GM23338 (cell line): ENCODE measurements at regions not wholly inside any gene's neighbourhood (a gene's known extent, or its start where the extent isn't known, plus 50 kb on each side); places are given as distances from the start of the nearest gene placed in this dataset.

Experiments used
- ATAC-seq: fragments of 200-7000 bp; cut with Tn5 transposase; 3 replicates; pipeline ENCODE4 v1.9.1; 2020
- DNase-seq: peaks from one replicate; pipeline ENCODE4 v3.0.0-alpha.2; 2015; ENCODE audit warnings: low spot score
- H2AFZ ChIP-seq: fragments of 200-600 bp; sonication (generic); 2 replicates; pipeline ENCODE4 v1.8.0; 2016; ENCODE audit warnings: antibody characterized with exemption, mild to moderate bottlenecking, moderate library complexity
- H3F3A ChIP-seq: fragments of 200-600 bp; sonication (generic); replicated peaks from 2 replicates; pipeline ENCODE4 v1.8.0; 2017; ENCODE audit warnings: antibody characterized with exemption, mixed run types, low read depth
- H3K27ac ChIP-seq: fragments of 200-600 bp; sonication (generic); 2 replicates; pipeline ENCODE4 v1.6.1; 2016; ENCODE audit warnings: low read depth
- H3K27me3 ChIP-seq: fragments of 200-600 bp; sonication (generic); 2 replicates; pipeline ENCODE4 v1.8.0; 2016; ENCODE audit warnings: mild to moderate bottlenecking, mixed run types, moderate library complexity; ENCODE audit not compliant: insufficient read depth
- H3K36me3 ChIP-seq: fragments of 200-600 bp; sonication (generic); 2 replicates; pipeline ENCODE4 v1.8.0; 2016; ENCODE audit warnings: mild to moderate bottlenecking; ENCODE audit not compliant: insufficient read depth
- H3K4me1 ChIP-seq: fragments of 200-600 bp; sonication (generic); 2 replicates; pipeline ENCODE4 v1.8.0; 2016; ENCODE audit warnings: mild to moderate bottlenecking, moderate library complexity; ENCODE audit not compliant: insufficient read depth
- H3K4me2 ChIP-seq: fragments of 200-600 bp; sonication (generic); 2 replicates; pipeline ENCODE4 v1.7.1; 2017; ENCODE audit warnings: mixed run types
- H3K4me3 ChIP-seq: fragments of 200-600 bp; sonication (generic); 2 replicates; pipeline ENCODE4 v1.6.1; 2016; ENCODE audit warnings: mixed run types
- H3K79me2 ChIP-seq: fragments of 200-600 bp; sonication (generic); replicated peaks from 2 replicates; pipeline ENCODE4 v1.8.0; 2017; ENCODE audit warnings: mild to moderate bottlenecking; ENCODE audit not compliant: insufficient read depth
- H3K9me2 ChIP-seq: fragments of 200-600 bp; sonication (generic); 2 replicates; pipeline ENCODE4 v1.8.0; 2017; ENCODE audit not compliant: insufficient read depth
- H4K20me1 ChIP-seq: fragments of 200-600 bp; sonication (generic); replicated peaks from 2 replicates; pipeline ENCODE4 v1.8.0; 2017; ENCODE audit warnings: mild to moderate bottlenecking; ENCODE audit not compliant: insufficient read depth
- H3K27ac Mint-ChIP-seq: 2 replicates; pipeline ENCODE4 v1.8.0; 2020; ENCODE audit warnings: inconsistent platforms, mild to moderate bottlenecking, moderate library complexity, mixed read lengths
- H3K27me3 Mint-ChIP-seq: 3 replicates; pipeline ENCODE4 v1.8.0; 2022; ENCODE audit warnings: low read depth, mild to moderate bottlenecking, moderate library complexity, mixed read lengths, inconsistent platforms; ENCODE audit not compliant: insufficient read depth, poor library complexity
- H3K36me3 Mint-ChIP-seq: 3 replicates; pipeline ENCODE4 v1.8.0; 2021; ENCODE audit warnings: low read depth, mild to moderate bottlenecking, inconsistent platforms, moderate library complexity, mixed read lengths
- H3K4me1 Mint-ChIP-seq: 3 replicates; pipeline ENCODE4 v1.8.0; 2020; ENCODE audit warnings: mild to moderate bottlenecking, inconsistent platforms, mixed read lengths
- H3K4me3 Mint-ChIP-seq: 3 replicates; pipeline ENCODE4 v1.8.0; 2021; ENCODE audit warnings: moderate library complexity, mild to moderate bottlenecking, inconsistent platforms, mixed read lengths
- H3K9me3 Mint-ChIP-seq: 3 replicates; pipeline ENCODE4 v1.8.0; 2020; ENCODE audit warnings: moderate library complexity, mild to moderate bottlenecking, inconsistent platforms, mixed read lengths
- CREB1 ChIP-seq: fragments of 250-450 bp; sonication (Bioruptor Pico); IDR thresholded peaks from 2 replicates; pipeline ENCODE4 v1.5.0; 2020; ENCODE audit warnings: low read depth, mild to moderate bottlenecking, moderate library complexity
- EZH2 ChIP-seq: fragments of 200-600 bp; sonication (generic); IDR thresholded peaks from one replicate; pipeline ENCODE4 v1.8.0; 2017; ENCODE audit warnings: antibody characterized with exemption, mild to moderate bottlenecking, low read depth; ENCODE audit not compliant: unreplicated experiment
- EZH2phosphoT487 ChIP-seq: fragments of 200-600 bp; sonication (generic); IDR thresholded peaks from one replicate; pipeline ENCODE4 v1.8.1; 2018; ENCODE audit warnings: antibody characterized with exemption; ENCODE audit not compliant: unreplicated experiment
- JUNB ChIP-seq: IDR thresholded peaks from one replicate; pipeline ENCODE4 v1.6.1; 2016; ENCODE audit warnings: antibody characterized with exemption; ENCODE audit not compliant: unreplicated experiment
- NANOG ChIP-seq: IDR thresholded peaks from 2 replicates; pipeline ENCODE4 v1.6.1; 2016; ENCODE audit warnings: antibody characterized with exemption, borderline replicate concordance
- POLR2AphosphoS5 ChIP-seq: IDR thresholded peaks from 2 replicates; pipeline ENCODE4 v1.6.1; 2016; ENCODE audit warnings: antibody characterized with exemption, low read depth
- STAT1 ChIP-seq: IDR thresholded peaks from one replicate; pipeline ENCODE4 v1.6.1; 2016; ENCODE audit warnings: antibody characterized with exemption; ENCODE audit not compliant: unreplicated experiment
- ZNF114 ChIP-seq: fragments of 250-450 bp; sonication (Bioruptor Pico); IDR thresholded peaks from 2 replicates; pipeline ENCODE4 v1.5.0; 2020; ENCODE audit warnings: mild to moderate bottlenecking, moderate library complexity
- ZNF331 ChIP-seq: fragments of 250-450 bp; sonication (Bioruptor Pico); IDR thresholded peaks from 2 replicates; pipeline ENCODE4 v1.5.0; 2020; ENCODE audit warnings: low read depth, mild to moderate bottlenecking, moderate library complexity
- TF ChIP-seq, protein P1 (sequence below): fragments of 250-450 bp; sonication (Bioruptor Pico); IDR thresholded peaks from 2 replicates; pipeline ENCODE4 v1.5.0; 2020; ENCODE audit warnings: mild to moderate bottlenecking, moderate library complexity
- TF ChIP-seq, protein P2 (sequence below), 2 experiments: fragments of 200-600 bp in 1 of 2; sonication (generic) in 1 of 2; conservative IDR thresholded peaks; 2 replicates each; pipeline versions ENCODE4 v1.5.1 to v1.6.1; 2016 to 2017; ENCODE audit warnings: antibody characterized with exemption in 2 of 2, low read depth in 2 of 2, mild to moderate bottlenecking in 2 of 2, moderate library complexity in 1 of 2
- TF ChIP-seq, protein P3 (sequence below): IDR thresholded peaks from one replicate; pipeline ENCODE4 v1.6.1; 2018; ENCODE audit warnings: antibody characterized with exemption; ENCODE audit not compliant: unreplicated experiment

DNA sequence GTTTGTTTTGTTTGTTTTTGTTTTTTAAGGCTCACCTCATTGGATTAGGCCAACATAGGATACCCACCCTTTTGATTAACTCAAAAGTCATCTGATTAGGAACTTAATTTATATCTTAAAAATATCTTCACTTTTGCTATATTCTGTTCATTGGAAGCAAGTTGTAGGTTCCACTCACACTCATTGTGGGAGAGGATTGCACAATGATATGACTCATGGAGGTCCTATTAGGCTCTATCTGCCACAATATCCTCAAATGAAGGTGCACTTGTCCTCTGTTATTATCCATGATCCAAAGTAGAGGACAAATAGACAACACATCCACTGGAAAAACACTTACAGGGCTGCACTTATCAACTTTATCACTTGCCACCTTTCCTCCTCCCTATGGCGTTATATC lies 60.5 kb upstream of the ADAMTS3 start:
- TF ChIP-seq POLR2AphosphoS5 (no peak), CREB1 (no peak), NANOG (no peak), EZH2phosphoT487 (no peak), ZNF331 (CRISPR knock-in tag) (no peak), JUNB (no peak), EZH2 (no peak), STAT1 (no peak), ZNF114 (CRISPR knock-in tag) (no peak)
- TF ChIP-seq, protein P1, sequence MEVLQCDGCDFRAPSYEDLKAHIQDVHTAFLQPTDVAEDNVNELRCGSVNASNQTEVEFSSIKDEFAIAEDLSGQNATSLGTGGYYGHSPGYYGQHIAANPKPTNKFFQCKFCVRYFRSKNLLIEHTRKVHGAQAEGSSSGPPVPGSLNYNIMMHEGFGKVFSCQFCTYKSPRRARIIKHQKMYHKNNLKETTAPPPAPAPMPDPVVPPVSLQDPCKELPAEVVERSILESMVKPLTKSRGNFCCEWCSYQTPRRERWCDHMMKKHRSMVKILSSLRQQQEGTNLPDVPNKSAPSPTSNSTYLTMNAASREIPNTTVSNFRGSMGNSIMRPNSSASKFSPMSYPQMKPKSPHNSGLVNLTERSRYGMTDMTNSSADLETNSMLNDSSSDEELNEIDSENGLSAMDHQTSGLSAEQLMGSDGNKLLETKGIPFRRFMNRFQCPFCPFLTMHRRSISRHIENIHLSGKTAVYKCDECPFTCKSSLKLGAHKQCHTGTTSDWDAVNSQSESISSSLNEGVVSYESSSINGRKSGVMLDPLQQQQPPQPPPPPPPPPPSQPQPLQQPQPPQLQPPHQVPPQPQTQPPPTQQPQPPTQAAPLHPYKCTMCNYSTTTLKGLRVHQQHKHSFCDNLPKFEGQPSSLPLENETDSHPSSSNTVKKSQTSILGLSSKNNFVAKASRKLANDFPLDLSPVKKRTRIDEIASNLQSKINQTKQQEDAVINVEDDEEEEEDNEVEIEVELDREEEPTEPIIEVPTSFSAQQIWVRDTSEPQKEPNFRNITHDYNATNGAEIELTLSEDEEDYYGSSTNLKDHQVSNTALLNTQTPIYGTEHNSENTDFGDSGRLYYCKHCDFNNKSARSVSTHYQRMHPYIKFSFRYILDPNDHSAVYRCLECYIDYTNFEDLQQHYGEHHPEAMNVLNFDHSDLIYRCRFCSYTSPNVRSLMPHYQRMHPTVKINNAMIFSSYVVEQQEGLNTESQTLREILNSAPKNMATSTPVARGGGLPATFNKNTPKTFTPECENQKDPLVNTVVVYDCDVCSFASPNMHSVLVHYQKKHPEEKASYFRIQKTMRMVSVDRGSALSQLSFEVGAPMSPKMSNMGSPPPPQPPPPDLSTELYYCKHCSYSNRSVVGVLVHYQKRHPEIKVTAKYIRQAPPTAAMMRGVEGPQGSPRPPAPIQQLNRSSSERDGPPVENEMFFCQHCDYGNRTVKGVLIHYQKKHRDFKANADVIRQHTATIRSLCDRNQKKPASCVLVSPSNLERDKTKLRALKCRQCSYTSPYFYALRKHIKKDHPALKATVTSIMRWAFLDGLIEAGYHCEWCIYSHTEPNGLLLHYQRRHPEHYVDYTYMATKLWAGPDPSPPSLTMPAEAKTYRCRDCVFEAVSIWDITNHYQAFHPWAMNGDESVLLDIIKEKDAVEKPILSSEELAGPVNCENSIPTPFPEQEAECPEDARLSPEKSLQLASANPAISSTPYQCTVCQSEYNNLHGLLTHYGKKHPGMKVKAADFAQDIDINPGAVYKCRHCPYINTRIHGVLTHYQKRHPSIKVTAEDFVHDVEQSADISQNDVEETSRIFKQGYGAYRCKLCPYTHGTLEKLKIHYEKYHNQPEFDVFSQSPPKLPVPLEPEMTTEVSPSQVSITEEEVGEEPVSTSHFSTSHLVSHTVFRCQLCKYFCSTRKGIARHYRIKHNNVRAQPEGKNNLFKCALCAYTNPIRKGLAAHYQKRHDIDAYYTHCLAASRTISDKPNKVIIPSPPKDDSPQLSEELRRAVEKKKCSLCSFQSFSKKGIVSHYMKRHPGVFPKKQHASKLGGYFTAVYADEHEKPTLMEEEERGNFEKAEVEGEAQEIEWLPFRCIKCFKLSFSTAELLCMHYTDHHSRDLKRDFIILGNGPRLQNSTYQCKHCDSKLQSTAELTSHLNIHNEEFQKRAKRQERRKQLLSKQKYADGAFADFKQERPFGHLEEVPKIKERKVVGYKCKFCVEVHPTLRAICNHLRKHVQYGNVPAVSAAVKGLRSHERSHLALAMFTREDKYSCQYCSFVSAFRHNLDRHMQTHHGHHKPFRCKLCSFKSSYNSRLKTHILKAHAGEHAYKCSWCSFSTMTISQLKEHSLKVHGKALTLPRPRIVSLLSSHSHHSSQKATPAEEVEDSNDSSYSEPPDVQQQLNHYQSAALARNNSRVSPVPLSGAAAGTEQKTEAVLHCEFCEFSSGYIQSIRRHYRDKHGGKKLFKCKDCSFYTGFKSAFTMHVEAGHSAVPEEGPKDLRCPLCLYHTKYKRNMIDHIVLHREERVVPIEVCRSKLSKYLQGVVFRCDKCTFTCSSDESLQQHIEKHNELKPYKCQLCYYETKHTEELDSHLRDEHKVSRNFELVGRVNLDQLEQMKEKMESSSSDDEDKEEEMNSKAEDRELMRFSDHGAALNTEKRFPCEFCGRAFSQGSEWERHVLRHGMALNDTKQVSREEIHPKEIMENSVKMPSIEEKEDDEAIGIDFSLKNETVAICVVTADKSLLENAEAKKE = no peak
- TF ChIP-seq, protein P2, sequence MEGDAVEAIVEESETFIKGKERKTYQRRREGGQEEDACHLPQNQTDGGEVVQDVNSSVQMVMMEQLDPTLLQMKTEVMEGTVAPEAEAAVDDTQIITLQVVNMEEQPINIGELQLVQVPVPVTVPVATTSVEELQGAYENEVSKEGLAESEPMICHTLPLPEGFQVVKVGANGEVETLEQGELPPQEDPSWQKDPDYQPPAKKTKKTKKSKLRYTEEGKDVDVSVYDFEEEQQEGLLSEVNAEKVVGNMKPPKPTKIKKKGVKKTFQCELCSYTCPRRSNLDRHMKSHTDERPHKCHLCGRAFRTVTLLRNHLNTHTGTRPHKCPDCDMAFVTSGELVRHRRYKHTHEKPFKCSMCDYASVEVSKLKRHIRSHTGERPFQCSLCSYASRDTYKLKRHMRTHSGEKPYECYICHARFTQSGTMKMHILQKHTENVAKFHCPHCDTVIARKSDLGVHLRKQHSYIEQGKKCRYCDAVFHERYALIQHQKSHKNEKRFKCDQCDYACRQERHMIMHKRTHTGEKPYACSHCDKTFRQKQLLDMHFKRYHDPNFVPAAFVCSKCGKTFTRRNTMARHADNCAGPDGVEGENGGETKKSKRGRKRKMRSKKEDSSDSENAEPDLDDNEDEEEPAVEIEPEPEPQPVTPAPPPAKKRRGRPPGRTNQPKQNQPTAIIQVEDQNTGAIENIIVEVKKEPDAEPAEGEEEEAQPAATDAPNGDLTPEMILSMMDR (conservative IDR thresholded peaks at IDR 0.05; ENCODE audit: low read depth in 2 of 2) = no peak
- TF ChIP-seq, protein P3, sequence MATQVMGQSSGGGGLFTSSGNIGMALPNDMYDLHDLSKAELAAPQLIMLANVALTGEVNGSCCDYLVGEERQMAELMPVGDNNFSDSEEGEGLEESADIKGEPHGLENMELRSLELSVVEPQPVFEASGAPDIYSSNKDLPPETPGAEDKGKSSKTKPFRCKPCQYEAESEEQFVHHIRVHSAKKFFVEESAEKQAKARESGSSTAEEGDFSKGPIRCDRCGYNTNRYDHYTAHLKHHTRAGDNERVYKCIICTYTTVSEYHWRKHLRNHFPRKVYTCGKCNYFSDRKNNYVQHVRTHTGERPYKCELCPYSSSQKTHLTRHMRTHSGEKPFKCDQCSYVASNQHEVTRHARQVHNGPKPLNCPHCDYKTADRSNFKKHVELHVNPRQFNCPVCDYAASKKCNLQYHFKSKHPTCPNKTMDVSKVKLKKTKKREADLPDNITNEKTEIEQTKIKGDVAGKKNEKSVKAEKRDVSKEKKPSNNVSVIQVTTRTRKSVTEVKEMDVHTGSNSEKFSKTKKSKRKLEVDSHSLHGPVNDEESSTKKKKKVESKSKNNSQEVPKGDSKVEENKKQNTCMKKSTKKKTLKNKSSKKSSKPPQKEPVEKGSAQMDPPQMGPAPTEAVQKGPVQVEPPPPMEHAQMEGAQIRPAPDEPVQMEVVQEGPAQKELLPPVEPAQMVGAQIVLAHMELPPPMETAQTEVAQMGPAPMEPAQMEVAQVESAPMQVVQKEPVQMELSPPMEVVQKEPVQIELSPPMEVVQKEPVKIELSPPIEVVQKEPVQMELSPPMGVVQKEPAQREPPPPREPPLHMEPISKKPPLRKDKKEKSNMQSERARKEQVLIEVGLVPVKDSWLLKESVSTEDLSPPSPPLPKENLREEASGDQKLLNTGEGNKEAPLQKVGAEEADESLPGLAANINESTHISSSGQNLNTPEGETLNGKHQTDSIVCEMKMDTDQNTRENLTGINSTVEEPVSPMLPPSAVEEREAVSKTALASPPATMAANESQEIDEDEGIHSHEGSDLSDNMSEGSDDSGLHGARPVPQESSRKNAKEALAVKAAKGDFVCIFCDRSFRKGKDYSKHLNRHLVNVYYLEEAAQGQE = no peak
- H3K27ac Mint-ChIP-seq = no peak overlapping the region
- H3K9me3 Mint-ChIP-seq = peaks cover 39% of the 10 kb centered on the region
- H3K27me3 ChIP-seq = no peaks in the 10 kb centered on the region
- H3K4me3 Mint-ChIP-seq = no peak overlapping the region
- no peaks in the 10 kb centered on the region for H3K27me3 Mint-ChIP-seq
- no peaks in the 10 kb centered on the region for H3K79me2 ChIP-seq
- H3K4me3 ChIP-seq = no peak overlapping the region
- no peaks in the 10 kb centered on the region for H3K4me1 Mint-ChIP-seq
- no peak overlapping the region for H3K27ac ChIP-seq
- H3K4me2 ChIP-seq = no peak overlapping the region
- H2AFZ ChIP-seq = no peak overlapping the region
- no peaks in the 10 kb centered on the region for H3F3A ChIP-seq
- H3K36me3 ChIP-seq = no peaks in the 10 kb centered on the region
- no peaks in the 10 kb centered on the region for H3K9me2 ChIP-seq
- DNase-seq = no peak
- no peak for ATAC-seq
- H3K4me1 ChIP-seq = no peaks in the 10 kb centered on the region
- no peaks in the 10 kb centered on the region for H4K20me1 ChIP-seq
- peaks cover 20% of the 10 kb centered on the region for H3K36me3 Mint-ChIP-seq
